ENCODE measurements at regions not wholly inside any gene's neighbourhood (a gene's known extent, or its start where the extent isn't known, plus 50 kb on each side); places are given as distances from the start of the nearest gene placed in this dataset.

DNA sequence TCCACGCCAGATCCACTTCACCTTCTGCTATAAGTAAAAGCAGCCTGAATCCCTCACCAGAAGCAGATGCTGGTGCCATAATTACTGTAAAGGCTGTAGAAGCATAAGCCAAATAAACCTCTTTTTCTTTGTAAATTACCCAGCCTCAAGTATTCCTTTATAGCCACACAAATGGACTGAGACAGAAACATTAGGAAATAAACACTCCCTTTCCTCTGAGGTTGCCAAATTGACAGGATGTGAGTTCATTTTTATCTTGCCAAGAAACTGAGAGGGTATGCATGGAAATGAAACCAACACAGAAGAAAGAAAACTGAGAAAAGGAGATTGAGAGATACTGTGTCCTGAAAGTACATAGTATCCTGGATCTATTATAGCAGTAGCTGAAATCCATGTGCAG, 481.2 kb downstream of the HAO1 start:
- DNase-seq (ENCODE audit: extremely low read depth, low read depth, low spot score): peak; percentile 22

- no peak for DNase-seq (ENCODE audit: extremely low read depth, low read depth, low spot score)
Measured at GRCh38 chr20:7463290-7463689, 477.0 kb downstream of the HAO1 start.

- DNase-seq (ENCODE audit: extremely low read depth, low read depth, low spot score): no peak
Measured at GRCh38 chr20:7470912-7471311, 469.3 kb downstream of the HAO1 start.

DNA sequence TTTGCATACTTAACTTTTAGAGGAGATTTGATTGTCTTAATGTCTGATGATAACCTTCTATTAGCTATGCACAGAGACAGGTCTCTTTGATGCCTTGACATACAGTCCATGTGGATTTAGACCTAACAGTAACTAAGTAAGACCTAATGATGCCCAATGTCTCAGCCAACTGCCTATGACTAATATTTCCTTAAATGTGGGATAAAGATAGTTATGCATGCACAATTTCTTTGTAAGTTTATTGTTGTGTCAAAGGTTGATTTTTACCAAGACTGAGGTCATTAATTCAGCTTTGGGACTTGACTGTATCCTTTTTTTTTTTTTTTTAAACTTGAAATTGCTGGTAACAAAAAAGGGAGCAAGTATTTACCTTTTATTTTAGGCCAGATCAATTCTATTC, 450.0 kb downstream of the HAO1 start:
- no peak for DNase-seq (ENCODE audit: extremely low read depth, low read depth, low spot score)

DNA sequence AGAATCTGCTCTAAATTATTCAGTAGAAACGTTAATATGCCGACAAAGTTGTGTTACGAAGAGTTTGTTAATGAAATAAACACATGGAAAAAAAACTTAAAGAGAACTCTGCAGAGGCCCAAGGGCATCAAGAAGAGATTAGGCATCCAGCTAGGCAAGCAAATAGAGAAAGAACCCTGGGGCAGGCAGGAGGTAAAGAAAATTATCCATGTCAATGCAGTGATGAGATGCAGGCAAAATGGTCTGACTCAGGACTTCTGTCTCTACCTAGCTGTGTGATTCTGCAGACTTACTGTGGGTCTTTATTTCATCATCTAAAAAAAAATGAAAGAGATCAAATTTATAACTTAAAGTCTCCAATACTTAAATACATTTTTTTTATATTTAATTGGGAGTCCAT, 448.0 kb downstream of the HAO1 start:
- DNase-seq (ENCODE audit: extremely low read depth, low read depth, low spot score): no peak

- no peak for DNase-seq (ENCODE audit: extremely low read depth, low read depth, low spot score)
Measured at GRCh38 chr20:7493311-7493710, 446.9 kb downstream of the HAO1 start.

- no peak for DNase-seq (ENCODE audit: extremely low read depth, low read depth, low spot score)
Measured at GRCh38 chr20:7496394-7496991, 443.8 kb downstream of the HAO1 start.

DNA sequence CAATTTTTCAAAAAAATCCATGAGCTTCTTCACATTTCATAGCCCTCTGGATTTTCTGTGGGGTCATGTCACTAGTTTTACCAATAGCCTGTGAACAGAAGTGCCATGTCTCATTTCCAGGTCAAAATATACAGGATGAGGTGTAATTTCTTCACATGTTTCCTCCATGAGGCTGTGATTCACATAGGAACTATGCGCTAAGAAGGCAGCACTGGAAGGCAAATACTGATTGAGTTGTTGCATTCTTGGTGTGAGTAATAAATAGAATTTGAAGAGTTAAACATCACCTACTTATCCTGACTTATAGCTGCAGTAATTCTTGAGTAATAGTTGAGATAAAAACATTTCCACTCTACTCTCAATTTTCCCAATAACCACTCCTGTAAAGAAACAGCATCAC, 442.3 kb downstream of the HAO1 start:
- peak; percentile 94 for DNase-seq (ENCODE audit: extremely low read depth, low read depth, low spot score)

DNA sequence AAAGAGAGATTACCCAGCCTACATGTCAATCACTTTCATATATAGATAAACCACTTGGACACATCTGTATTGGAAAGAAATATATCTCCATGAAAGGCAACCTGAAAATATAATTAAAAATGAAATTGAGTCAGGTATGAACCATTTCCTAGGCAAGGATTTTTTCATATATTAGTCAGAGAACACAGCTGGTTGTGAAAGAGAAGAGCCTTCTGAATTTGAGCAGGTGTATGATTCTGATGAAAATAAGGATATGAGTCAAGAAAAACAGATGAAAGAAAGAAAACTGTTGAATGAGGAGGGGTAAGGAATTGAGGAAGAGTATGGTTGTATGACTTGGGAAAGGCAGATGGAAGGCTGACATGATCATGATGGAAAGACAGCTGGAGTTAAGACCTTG, 441.1 kb downstream of the HAO1 start:
- DNase-seq (ENCODE audit: extremely low read depth, low read depth, low spot score): no peak

- DNase-seq (ENCODE audit: extremely low read depth, low read depth, low spot score): no peak
Measured at GRCh38 chr20:7500231-7500663, 440.0 kb downstream of the HAO1 start.

GRCh38 chr20:7503501-7503900, 436.8 kb downstream of the HAO1 start:
- no peak for DNase-seq (ENCODE audit: extremely low read depth, low read depth, low spot score)

GRCh38 chr20:7505152-7505834, 435.0 kb downstream of the HAO1 start:
- DNase-seq (ENCODE audit: extremely low read depth, low read depth, low spot score): no peak

DNA sequence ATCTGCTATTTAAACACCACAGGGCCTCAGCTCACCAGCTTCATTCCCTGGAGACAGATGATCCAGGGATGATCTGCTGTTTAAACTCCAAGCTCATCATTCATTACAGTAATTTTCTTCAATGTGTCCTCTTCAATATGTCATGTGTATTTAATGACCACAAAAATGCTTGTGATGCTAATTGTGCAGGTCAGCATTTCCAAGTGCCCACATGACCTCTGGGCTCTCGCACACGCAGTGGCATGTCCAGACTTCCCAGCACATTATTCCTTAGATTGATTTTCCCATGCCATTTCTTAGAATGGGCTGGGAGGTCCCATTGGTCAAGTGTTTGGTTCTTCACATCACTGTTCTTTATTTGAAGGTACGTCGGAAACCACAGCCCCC, 434.4 kb downstream of the HAO1 start:
- DNase-seq (ENCODE audit: extremely low read depth, low read depth, low spot score): no peak

DNA sequence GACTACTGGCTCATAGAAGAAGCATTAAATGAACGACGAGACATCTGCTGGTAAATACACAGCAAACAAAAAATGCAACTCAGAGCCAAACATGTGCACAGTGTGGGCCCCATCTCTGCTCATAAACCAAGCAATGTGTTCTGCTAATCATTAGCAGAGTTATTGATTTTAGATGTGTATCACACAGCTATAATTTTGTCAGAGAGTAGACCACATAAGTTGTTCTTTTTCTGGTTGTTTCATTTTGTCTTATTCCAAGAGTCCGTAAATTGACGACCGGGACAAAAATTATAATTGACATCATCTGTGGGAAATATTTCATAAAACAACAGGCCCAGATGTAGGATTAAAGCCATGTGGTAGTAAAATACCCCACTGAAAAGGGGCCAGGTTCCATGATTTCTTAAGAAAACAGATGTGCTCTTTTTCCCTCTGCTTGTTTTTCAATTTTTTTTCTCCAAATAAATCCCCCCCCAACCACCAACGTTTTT, 423.6 kb downstream of the HAO1 start:
- DNase-seq (ENCODE audit: extremely low read depth, low read depth, low spot score): no peak

DNA sequence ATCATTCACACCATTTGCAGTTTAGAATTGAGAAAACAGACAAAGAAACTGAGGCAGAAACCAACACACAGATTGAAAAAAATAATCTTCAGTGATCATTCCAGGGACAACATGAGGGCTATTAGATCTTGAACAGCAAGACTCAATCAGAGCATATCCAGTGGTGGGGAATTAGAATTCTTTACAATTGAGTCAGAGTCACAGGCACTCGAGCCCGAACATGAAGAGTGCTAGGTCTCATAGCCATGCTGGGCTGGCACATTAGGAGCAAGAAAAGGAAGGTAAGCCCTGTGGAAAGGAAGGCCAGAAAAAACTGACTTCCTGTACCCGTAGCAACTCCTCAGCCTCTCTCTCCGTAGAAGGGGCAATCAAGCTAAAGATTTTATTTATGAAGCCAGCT, 419.9 kb downstream of the HAO1 start:
- DNase-seq (ENCODE audit: extremely low read depth, low read depth, low spot score): no peak

DNA sequence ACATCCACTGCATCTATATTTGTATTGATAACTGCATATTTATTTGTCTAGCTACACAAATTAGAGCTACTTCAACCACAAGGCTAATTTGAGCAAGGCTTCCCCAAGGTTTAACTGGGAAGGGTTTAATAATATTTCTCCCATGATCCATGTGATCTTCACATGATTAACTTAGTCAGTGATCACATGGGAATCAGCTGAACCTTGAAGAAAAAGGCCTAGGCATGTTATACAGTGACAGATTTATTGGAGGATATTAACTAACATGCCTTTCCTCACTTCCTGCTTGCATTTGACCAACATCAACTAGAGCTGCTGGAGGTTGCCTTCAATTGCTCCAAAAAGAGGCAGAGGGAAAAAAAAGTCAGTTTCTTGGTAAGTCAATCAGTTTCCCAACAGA, 417.0 kb downstream of the HAO1 start:
- DNase-seq (ENCODE audit: extremely low read depth, low read depth, low spot score): no peak

DNA sequence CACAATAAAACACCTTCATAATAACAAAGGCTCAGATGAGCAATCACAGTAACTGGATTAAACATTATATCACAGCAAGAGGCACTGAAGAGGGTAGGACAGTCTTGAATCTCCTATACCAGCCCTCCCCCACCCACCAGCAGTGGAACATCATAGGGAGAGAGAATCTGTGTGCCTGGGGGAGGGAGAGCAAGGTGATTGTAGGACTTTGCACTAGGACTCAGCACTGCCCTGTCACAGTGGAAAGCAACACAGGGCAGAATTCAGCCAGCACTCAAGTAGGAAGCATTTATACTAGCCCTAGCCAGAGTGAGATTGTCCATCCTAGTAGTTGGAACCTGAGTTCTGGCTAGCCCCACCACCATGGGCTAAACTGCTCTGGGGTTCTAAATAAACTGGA, 400.2 kb downstream of the HAO1 start:
- no peak for DNase-seq (ENCODE audit: extremely low read depth, low read depth, low spot score)

DNA sequence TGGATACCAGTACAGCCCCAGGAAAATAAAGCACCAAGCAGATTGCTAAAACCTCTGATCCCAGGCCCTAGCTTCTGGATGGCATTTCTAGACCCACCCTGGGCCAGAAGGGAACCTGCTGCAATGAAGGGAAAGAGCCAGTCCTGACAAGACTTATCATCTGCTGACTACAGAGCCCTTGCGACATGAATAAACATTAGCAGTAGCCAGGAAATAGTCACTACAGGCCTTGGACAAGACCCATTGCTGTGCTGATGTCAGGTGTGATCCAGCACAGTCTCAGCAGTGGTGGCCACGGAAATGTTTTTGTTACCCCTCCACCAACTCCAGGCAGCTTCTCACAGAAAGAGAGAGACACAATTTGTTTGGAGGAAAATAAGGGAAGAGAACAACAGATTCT, 399.3 kb downstream of the HAO1 start:
- no peak for DNase-seq (ENCODE audit: extremely low read depth, low read depth, low spot score)

GRCh38 chr20:7571101-7571500, 369.2 kb downstream of the HAO1 start:
- DNase-seq (ENCODE audit: extremely low read depth, low read depth, low spot score): no peak

GRCh38 chr20:7571521-7572055, 368.7 kb downstream of the HAO1 start:
- no peak for DNase-seq (ENCODE audit: extremely low read depth, low read depth, low spot score)

DNA sequence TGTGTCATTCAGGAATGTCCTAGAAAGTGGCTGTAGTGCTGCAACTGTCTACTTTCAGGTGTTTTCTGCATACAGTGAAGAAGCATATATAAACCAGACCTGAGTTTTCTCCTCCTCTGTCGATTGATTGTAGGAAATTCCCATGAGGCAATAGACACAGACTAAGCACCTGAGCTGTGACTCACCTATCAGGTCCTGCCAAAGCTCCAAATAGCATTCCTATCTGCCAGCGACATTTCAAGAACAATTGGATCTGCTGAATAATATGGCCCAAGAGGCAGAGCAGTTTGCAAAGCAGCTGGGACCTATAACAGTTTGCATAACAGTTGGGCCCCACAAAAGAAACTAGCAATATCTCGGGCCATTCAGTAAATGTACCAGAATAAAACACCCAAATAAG, 360.4 kb downstream of the HAO1 start:
- no peak for DNase-seq (ENCODE audit: extremely low read depth, low read depth, low spot score)

- DNase-seq (ENCODE audit: extremely low read depth, low read depth, low spot score): no peak
Measured at GRCh38 chr20:7585126-7585679, 355.1 kb downstream of the HAO1 start.

All from glomerular endothelial cell (primary cell).